ENCODE measurements at regions not wholly inside any gene's neighbourhood (a gene's known extent, or its start where the extent isn't known, plus 50 kb on each side); places are given as distances from the start of the nearest gene placed in this dataset.

DNA sequence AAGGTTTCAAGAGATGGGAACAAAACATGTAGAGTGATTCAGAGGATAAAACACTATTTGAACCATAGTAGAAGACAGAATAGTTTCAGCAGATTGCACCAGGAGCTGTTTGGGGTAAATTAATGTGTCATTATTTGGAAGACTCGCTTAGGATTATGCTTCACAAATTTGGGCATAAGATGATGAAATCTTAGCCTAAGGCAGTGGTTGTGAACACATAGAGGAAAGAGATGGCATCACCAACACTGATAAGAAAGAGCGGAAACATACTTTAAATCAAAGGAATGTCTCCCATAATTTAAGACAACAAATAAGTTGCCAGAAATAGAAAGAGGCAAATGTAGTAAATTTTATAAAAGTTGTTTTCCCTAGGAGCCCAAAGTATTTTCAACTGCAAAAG is 66.1 kb upstream of the TBCA start:
- Histone ChIP-seq H3K4me3 (no peak overlapping the region), H3K27ac (no peak overlapping the region), H3K9me3 (no peaks in the 10 kb centered on the region), H3K4me1 (peaks cover 10% of the 10 kb centered on the region), H3K27me3 (ENCODE audit: low read depth) (peaks cover 28% of the 10 kb centered on the region), H3K36me3 (no peaks in the 10 kb centered on the region)
- intact Hi-C loops (cut with DNase I) = no loop called here
- no peak for DNase-seq
- no peak for ATAC-seq
- TF ChIP-seq, protein P1, sequence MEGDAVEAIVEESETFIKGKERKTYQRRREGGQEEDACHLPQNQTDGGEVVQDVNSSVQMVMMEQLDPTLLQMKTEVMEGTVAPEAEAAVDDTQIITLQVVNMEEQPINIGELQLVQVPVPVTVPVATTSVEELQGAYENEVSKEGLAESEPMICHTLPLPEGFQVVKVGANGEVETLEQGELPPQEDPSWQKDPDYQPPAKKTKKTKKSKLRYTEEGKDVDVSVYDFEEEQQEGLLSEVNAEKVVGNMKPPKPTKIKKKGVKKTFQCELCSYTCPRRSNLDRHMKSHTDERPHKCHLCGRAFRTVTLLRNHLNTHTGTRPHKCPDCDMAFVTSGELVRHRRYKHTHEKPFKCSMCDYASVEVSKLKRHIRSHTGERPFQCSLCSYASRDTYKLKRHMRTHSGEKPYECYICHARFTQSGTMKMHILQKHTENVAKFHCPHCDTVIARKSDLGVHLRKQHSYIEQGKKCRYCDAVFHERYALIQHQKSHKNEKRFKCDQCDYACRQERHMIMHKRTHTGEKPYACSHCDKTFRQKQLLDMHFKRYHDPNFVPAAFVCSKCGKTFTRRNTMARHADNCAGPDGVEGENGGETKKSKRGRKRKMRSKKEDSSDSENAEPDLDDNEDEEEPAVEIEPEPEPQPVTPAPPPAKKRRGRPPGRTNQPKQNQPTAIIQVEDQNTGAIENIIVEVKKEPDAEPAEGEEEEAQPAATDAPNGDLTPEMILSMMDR (IDR thresholded peaks at IDR 0.05) = no peak

DNA sequence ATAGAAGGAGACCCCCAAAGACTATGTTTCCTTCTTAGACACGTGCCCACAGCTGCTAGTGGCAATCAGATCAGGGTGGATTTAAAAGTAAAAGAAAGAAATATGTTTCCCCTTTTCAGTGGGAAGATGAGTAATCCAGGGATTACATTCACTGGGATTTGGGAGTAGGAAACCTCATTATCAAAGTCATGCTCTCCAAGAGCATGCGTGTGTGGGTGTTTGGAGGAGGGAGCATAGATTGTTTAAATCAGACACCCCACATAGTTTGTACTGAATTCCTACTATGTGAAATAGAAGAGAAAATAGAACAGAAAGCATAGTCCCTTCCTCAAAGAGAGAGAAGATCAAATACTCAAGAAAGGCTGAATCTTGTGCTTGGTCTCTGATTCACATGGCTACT is 65.5 kb upstream of the TBCA start:
- H3K27me3 ChIP-seq (ENCODE audit: low read depth) = peaks cover 25% of the 10 kb centered on the region
- TF ChIP-seq, protein P1 (IDR thresholded peaks at IDR 0.05) = no peak
- DNase-seq (no peak), ATAC-seq (no peak)
- peaks cover 10% of the 10 kb centered on the region for H3K4me1 ChIP-seq
- H3K9me3 ChIP-seq = no peaks in the 10 kb centered on the region
- H3K27ac ChIP-seq = no peak overlapping the region
- intact Hi-C loops (cut with DNase I) = no loop called here
- no peak overlapping the region for H3K4me3 ChIP-seq
- H3K36me3 ChIP-seq = no peaks in the 10 kb centered on the region

DNA sequence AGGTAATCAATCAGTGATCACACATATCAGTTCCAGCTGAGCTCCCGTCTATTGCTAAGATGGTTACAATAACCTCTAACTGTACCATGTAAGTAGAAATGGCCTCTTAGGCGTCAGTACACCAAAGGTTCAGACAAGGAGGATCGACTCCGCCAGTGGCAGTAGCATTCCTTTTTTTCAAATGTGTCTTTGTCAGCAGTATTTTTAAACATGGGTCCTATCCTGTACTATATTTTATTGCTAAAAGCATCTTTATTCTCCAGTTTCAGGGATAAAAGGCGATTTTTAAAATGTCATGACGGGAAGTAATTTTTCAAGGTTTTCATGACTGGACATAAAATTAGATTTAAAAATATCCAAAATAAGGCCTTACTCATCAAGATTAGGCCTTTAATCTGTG is 64.8 kb upstream of the TBCA start:
- peaks cover 21% of the 10 kb centered on the region for H3K27me3 ChIP-seq (ENCODE audit: low read depth)
- no peak for ATAC-seq
- TF ChIP-seq, protein P1 (IDR thresholded peaks at IDR 0.05) = no peak

DNA sequence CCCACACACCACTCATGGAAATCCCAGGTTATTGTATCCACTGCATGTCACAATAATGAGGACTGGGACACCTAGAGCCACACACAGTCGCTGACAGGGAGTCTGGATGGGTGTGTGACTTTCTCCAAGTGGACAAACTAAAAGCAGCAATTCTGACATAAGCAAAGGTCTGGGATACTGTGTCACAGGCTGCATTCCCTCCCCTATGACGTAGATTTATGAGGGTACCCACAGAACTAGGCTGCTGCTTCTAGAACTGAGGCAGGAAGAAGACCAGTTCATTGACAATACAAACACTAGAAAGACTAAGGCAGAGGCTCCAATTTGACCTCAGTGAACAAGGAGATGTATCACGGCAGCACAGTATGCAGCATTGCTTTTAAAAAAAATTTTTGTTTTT is 63.6 kb upstream of the TBCA start:
- intact Hi-C loops (cut with DNase I) = no loop called here
- no peaks in the 10 kb centered on the region for H3K9me3 ChIP-seq
- DNase-seq = no peak

More for the DNA sequence above, 64.8 kb upstream of the TBCA start:
- Histone ChIP-seq H3K36me3 (no peaks in the 10 kb centered on the region), H3K4me1 (peaks cover 10% of the 10 kb centered on the region), H3K27ac (no peak overlapping the region), H3K9me3 (no peaks in the 10 kb centered on the region), H3K4me3 (no peak overlapping the region)
- intact Hi-C loops (cut with DNase I) = no loop called here
- DNase-seq = no peak

DNA sequence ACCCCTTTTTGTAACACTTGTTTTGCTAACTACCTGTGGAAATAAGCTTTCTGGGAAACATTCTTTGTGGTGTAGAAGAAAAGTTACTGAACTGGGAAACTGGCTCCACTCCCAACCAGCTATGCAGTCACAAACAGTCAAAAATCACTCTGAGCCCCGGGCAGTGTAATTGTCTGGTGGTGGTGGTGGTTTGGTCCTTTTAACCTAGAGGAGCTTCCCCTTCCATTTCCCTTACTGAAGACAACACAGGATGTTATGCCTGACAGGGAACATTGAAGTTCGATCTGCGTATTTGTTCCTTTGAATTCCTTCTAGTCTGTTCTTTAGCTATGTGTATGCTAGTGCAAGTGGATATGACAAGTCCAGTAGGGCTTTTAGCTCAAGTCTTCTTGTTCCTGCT is 56.8 kb upstream of the TBCA start:
- DNase-seq (no peak), ATAC-seq (no peak)
- Histone ChIP-seq H3K9me3 (no peaks in the 10 kb centered on the region), H3K36me3 (no peaks in the 10 kb centered on the region), H3K4me3 (no peak overlapping the region), H3K27me3 (ENCODE audit: low read depth) (peaks cover 8% of the 10 kb centered on the region), H3K4me1 (no peaks in the 10 kb centered on the region), H3K27ac (no peak overlapping the region)
- TF ChIP-seq, protein P1 (IDR thresholded peaks at IDR 0.05) = no peak
- intact Hi-C loops (cut with DNase I) = no loop called here

More for the DNA sequence above, 63.6 kb upstream of the TBCA start:
- no peak for ATAC-seq
- TF ChIP-seq, protein P1 (IDR thresholded peaks at IDR 0.05) = no peak
- no peaks in the 10 kb centered on the region for H3K36me3 ChIP-seq
- H3K4me3 ChIP-seq = no peak overlapping the region
- H3K27me3 ChIP-seq (ENCODE audit: low read depth) = peaks cover 9% of the 10 kb centered on the region
- peaks cover 5% of the 10 kb centered on the region for H3K4me1 ChIP-seq
- no peak overlapping the region for H3K27ac ChIP-seq
